ENCODE measurements at regions not wholly inside any gene's neighbourhood (a gene's known extent, or its start where the extent isn't known, plus 50 kb on each side); places are given as distances from the start of the nearest gene placed in this dataset.

DNA sequence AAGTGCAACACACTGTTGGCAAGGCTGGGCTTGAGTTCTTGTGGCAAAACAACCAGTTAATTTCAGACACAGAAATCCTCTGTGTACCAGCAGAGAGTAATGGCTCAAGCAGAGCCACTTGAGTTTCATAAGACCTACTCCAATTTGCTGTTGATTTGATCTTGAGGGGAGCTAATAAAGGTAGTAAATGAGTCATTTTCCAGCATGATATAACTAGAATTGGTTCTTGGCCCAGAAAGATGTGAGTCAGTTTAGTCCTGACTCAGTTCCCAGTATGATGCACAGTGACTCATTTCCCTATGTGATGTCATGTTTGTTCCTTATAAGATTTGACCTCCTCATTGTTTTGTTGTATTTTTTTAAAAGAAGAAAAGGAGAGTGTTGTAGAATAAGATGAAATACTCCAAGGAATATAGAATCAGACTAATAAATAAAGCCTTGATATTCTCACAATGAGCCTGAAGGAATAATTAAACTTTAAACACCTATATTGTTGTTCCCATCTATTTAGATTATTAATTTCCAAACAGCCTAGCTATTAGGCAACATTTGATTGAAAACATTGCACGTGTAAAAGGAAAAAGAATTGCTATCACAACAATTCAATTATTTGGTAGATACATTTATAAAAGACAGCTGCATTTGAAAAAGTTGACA, 186.2 kb downstream of the REEP3 start:
- Mint-ChIP-seq H3K4me1 (peaks cover 38% of the 10 kb centered on the region), H3K9me3 (ENCODE audit: insufficient read depth) (no peaks in the 10 kb centered on the region), H3K27ac (peak overlapping the region; percentile 16), H3K4me3 (no peak overlapping the region), H3K27me3 (no peaks in the 10 kb centered on the region)
- ChIA-PET CTCF (interaction anchor here (1.0 to 3.4 kb wide), 2 partner anchors 10 to 12 kb away, joined by 4 to 17 read pairs; no protein-coding TSS in a partner anchor), POLR2A (no interaction called here)
- Histone ChIP-seq H3K9ac (ENCODE audit: low read length) (no peak overlapping the region), H2AFZ (ENCODE audit: insufficient read depth, low read depth, low read length, poor library complexity, severe bottlenecking) (no peak overlapping the region), H3K27ac (ENCODE audit: low read length in 2 of 2) (no peak overlapping the region), H3K79me2 (ENCODE audit: control insufficient read depth, insufficient read depth, low read length) (no peaks in the 10 kb centered on the region), H3K9me3 (ENCODE audit: control extremely low read depth in 1 of 3, control insufficient read depth in 2 of 3, insufficient read depth in 1 of 3, low read length in 2 of 3) (no peaks in the 10 kb centered on the region), H3K4me2 (replicated peaks; ENCODE audit: low read depth, low read length, poor library complexity, severe bottlenecking) (no peak overlapping the region), H3K4me1 (ENCODE audit: control insufficient read depth in 2 of 2, insufficient read depth in 2 of 2, low read length in 2 of 2) (peaks cover 23 to 28% of the 10 kb centered on the region in 2 donors), H3K27me3 (replicated peaks in 1 of 4; ENCODE audit: control extremely low read depth in 1 of 4, control insufficient read depth in 3 of 4, insufficient read depth in 4 of 4, low read length in 3 of 4) (no peaks in the 10 kb centered on the region), H4K20me1 (ENCODE audit: control insufficient read depth, insufficient read depth, low read length, poor library complexity, severe bottlenecking) (no peaks in the 10 kb centered on the region), H3K36me3 (replicated peaks in 1 of 2; ENCODE audit: control extremely low read depth in 1 of 2, control insufficient read depth in 1 of 2, extremely low read depth in 1 of 2, insufficient read depth in 2 of 2, low read length in 1 of 2) (no peaks in the 10 kb centered on the region), H3K4me3 (ENCODE audit: control extremely low read depth in 1 of 5, extremely low read depth in 1 of 5, insufficient read depth in 1 of 5, low read depth in 2 of 5, low read length in 4 of 5) (no peak overlapping the region)
- DNase-seq (no peak), ATAC-seq (ENCODE audit: low read depth) (peak; percentile 47)
- no CpG with 5 or more reads among the region's 1 CpG for WGBS (ENCODE audit: insufficient coverage)
- TF ChIP-seq EZH2 (IDR thresholded peaks at IDR 0.05; ENCODE audit: borderline replicate concordance, insufficient read depth, low read depth, low read length, poor library complexity, severe bottlenecking): no peak
- TF ChIP-seq, protein P1, sequence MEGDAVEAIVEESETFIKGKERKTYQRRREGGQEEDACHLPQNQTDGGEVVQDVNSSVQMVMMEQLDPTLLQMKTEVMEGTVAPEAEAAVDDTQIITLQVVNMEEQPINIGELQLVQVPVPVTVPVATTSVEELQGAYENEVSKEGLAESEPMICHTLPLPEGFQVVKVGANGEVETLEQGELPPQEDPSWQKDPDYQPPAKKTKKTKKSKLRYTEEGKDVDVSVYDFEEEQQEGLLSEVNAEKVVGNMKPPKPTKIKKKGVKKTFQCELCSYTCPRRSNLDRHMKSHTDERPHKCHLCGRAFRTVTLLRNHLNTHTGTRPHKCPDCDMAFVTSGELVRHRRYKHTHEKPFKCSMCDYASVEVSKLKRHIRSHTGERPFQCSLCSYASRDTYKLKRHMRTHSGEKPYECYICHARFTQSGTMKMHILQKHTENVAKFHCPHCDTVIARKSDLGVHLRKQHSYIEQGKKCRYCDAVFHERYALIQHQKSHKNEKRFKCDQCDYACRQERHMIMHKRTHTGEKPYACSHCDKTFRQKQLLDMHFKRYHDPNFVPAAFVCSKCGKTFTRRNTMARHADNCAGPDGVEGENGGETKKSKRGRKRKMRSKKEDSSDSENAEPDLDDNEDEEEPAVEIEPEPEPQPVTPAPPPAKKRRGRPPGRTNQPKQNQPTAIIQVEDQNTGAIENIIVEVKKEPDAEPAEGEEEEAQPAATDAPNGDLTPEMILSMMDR (IDR thresholded peaks at IDR 0.05): no peak
- intact Hi-C loops (cut with micrococcal nuclease): no loop called here

DNA sequence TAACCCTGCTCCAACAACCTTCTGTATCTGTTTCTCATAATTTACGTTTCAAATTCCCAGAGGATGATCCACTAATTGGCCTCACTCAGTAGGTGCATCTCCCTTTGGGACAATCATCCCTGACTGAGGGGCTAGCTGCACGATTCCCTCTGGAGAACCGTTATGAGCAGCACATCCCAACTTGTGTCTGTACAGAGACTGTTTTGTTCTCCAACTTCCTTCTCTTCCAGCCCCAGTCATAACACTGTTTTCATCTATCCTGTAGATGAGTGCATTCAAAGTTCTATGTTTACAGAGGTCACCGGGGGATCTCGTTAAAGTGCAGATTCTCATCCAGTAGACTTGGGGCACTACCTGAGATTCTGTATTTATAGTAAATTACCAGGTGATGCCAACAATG, 187.2 kb downstream of the REEP3 start:
- ChIA-PET POLR2A (no interaction called here), CTCF (interaction anchor here (3.4 kb wide), 1 partner anchor 11 kb away, joined by 17 read pairs; no protein-coding TSS in a partner anchor)
- Mint-ChIP-seq H3K4me3 (no peak overlapping the region), H3K27me3 (no peaks in the 10 kb centered on the region), H3K4me1 (peaks cover 35% of the 10 kb centered on the region), H3K9me3 (ENCODE audit: insufficient read depth) (no peaks in the 10 kb centered on the region), H3K27ac (no peak overlapping the region)
- 92% methylated on average over 5 of the region's 5 CpGs for WGBS (ENCODE audit: insufficient coverage)
- Histone ChIP-seq H3K4me2 (replicated peaks; ENCODE audit: low read depth, low read length, poor library complexity, severe bottlenecking) (no peak overlapping the region), H2AFZ (ENCODE audit: insufficient read depth, low read depth, low read length, poor library complexity, severe bottlenecking) (no peak overlapping the region), H3K9ac (ENCODE audit: low read length) (no peak overlapping the region), H3K9me3 (ENCODE audit: control extremely low read depth in 1 of 3, control insufficient read depth in 2 of 3, insufficient read depth in 1 of 3, low read length in 2 of 3) (no peaks in the 10 kb centered on the region), H4K20me1 (ENCODE audit: control insufficient read depth, insufficient read depth, low read length, poor library complexity, severe bottlenecking) (no peaks in the 10 kb centered on the region), H3K79me2 (ENCODE audit: control insufficient read depth, insufficient read depth, low read length) (no peaks in the 10 kb centered on the region), H3K36me3 (replicated peaks in 1 of 2; ENCODE audit: control extremely low read depth in 1 of 2, control insufficient read depth in 1 of 2, extremely low read depth in 1 of 2, insufficient read depth in 2 of 2, low read length in 1 of 2) (no peaks in the 10 kb centered on the region), H3K4me1 (ENCODE audit: control insufficient read depth in 2 of 2, insufficient read depth in 2 of 2, low read length in 2 of 2) (peaks cover 17 to 22% of the 10 kb centered on the region in 2 donors), H3K27ac (ENCODE audit: low read length in 2 of 2) (no peak overlapping the region), H3K4me3 (ENCODE audit: control extremely low read depth in 1 of 5, extremely low read depth in 1 of 5, insufficient read depth in 1 of 5, low read depth in 2 of 5, low read length in 4 of 5) (no peak overlapping the region), H3K27me3 (replicated peaks in 1 of 4; ENCODE audit: control extremely low read depth in 1 of 4, control insufficient read depth in 3 of 4, insufficient read depth in 4 of 4, low read length in 3 of 4) (no peaks in the 10 kb centered on the region)
- intact Hi-C loops (cut with micrococcal nuclease): no loop called here
- TF ChIP-seq, protein P1 (IDR thresholded peaks at IDR 0.05): no peak
- no peak for TF ChIP-seq EZH2 (IDR thresholded peaks at IDR 0.05; ENCODE audit: borderline replicate concordance, insufficient read depth, low read depth, low read length, poor library complexity, severe bottlenecking)
- DNase-seq (no peak), ATAC-seq (ENCODE audit: low read depth) (no peak)

Measured in B cell (primary cell).